Osteocyte (in vitro differentiated cells): ENCODE measurements at regions not wholly inside any gene's neighbourhood (a gene's known extent, or its start where the extent isn't known, plus 50 kb on each side); places are given as distances from the start of the nearest gene placed in this dataset.

Experiments
- DNase-seq: peaks from one replicate; pipeline ENCODE4 v3.0.0; 2021; ENCODE audit warnings: mixed read lengths; ENCODE audit not compliant: unreplicated experiment; ENCODE audit errors: extremely low spot score
- H3K27ac Mint-ChIP-seq: one replicate; pipeline ENCODE4 v1.8.0; 2021; ENCODE audit warnings: mild to moderate bottlenecking, mixed read lengths; ENCODE audit not compliant: unreplicated experiment
- H3K27me3 Mint-ChIP-seq: one replicate; pipeline ENCODE4 v1.8.0; 2021; ENCODE audit warnings: mixed read lengths; ENCODE audit not compliant: unreplicated experiment
- H3K36me3 Mint-ChIP-seq: one replicate; pipeline ENCODE4 v1.8.0; 2021; ENCODE audit warnings: mixed read lengths; ENCODE audit not compliant: unreplicated experiment
- H3K4me1 Mint-ChIP-seq: one replicate; pipeline ENCODE4 v1.8.0; 2021; ENCODE audit warnings: mixed read lengths; ENCODE audit not compliant: unreplicated experiment
- H3K4me3 Mint-ChIP-seq: one replicate; pipeline ENCODE4 v1.8.0; 2021; ENCODE audit warnings: mild to moderate bottlenecking, moderate library complexity, mixed read lengths; ENCODE audit not compliant: unreplicated experiment
- H3K9me3 Mint-ChIP-seq: one replicate; pipeline ENCODE4 v1.8.0; 2021; ENCODE audit warnings: mixed read lengths; ENCODE audit not compliant: unreplicated experiment
- CTCF ChIP-seq: fragments of 200-600 bp; sonication (generic); IDR thresholded peaks from 2 replicates; pipeline ENCODE4 v1.5.0; 2021; ENCODE audit warnings: antibody characterized with exemption, mild to moderate bottlenecking, moderate library complexity

- no peaks in the 10 kb centered on the region for H3K9me3 Mint-ChIP-seq
- DNase-seq = no peak
- no peak overlapping the region for H3K27ac Mint-ChIP-seq
- TF ChIP-seq CTCF = no peak
- H3K27me3 Mint-ChIP-seq = peaks cover 46% of the 10 kb centered on the region
- H3K4me1 Mint-ChIP-seq = no peaks in the 10 kb centered on the region
- H3K36me3 Mint-ChIP-seq = no peaks in the 10 kb centered on the region
- no peak overlapping the region for H3K4me3 Mint-ChIP-seq
These were observed 63.3 kb upstream of the SLC30A5 start for GRCh38 chr5:69030358-69031062.

- DNase-seq = no peak
- TF ChIP-seq CTCF = no peak
- H3K36me3 Mint-ChIP-seq = no peaks in the 10 kb centered on the region
- H3K4me3 Mint-ChIP-seq = no peak overlapping the region
- H3K9me3 Mint-ChIP-seq = no peaks in the 10 kb centered on the region
- H3K27me3 Mint-ChIP-seq = peaks cover 44% of the 10 kb centered on the region
- no peak overlapping the region for H3K27ac Mint-ChIP-seq
- no peaks in the 10 kb centered on the region for H3K4me1 Mint-ChIP-seq
These were observed 61.8 kb upstream of the SLC30A5 start for GRCh38 chr5:69032009-69032408.

GRCh38 chr5:69033690-69034089 is 60.1 kb upstream of the SLC30A5 start:
- DNase-seq = no peak
- no peak overlapping the region for H3K4me3 Mint-ChIP-seq
- H3K9me3 Mint-ChIP-seq = no peaks in the 10 kb centered on the region
- TF ChIP-seq CTCF = no peak
- peaks cover 33% of the 10 kb centered on the region for H3K27me3 Mint-ChIP-seq
- H3K27ac Mint-ChIP-seq = no peak overlapping the region
- H3K4me1 Mint-ChIP-seq = no peaks in the 10 kb centered on the region
- no peaks in the 10 kb centered on the region for H3K36me3 Mint-ChIP-seq

- Mint-ChIP-seq H3K36me3 (no peaks in the 10 kb centered on the region), H3K27ac (no peak overlapping the region), H3K9me3 (no peaks in the 10 kb centered on the region), H3K4me3 (no peak overlapping the region), H3K27me3 (peaks cover 28% of the 10 kb centered on the region), H3K4me1 (no peaks in the 10 kb centered on the region)
- no peak for TF ChIP-seq CTCF
- no peak for DNase-seq
These were observed 58.9 kb upstream of the SLC30A5 start for GRCh38 chr5:69034898-69035297.

GRCh38 chr5:69035665-69036064 is 58.1 kb upstream of the SLC30A5 start:
- Mint-ChIP-seq H3K4me1 (no peaks in the 10 kb centered on the region), H3K9me3 (no peaks in the 10 kb centered on the region), H3K27me3 (peaks cover 22% of the 10 kb centered on the region), H3K36me3 (no peaks in the 10 kb centered on the region), H3K27ac (no peak overlapping the region), H3K4me3 (no peak overlapping the region)
- DNase-seq = no peak
- TF ChIP-seq CTCF = no peak
